Thyroid gland (tissue), 4 donors: ENCODE measurements at regions not wholly inside any gene's neighbourhood (a gene's known extent, or its start where the extent isn't known, plus 50 kb on each side); places are given as distances from the start of the nearest gene placed in this dataset.

ENCODE experiments used
- DNase-seq, 2 donors: peaks; one replicate each; pipeline ENCODE4 v3.0.0-alpha.2; 2019
- H3K27ac ChIP-seq, 3 donors: fragments of 200-600 bp; sonication (generic); 1 replicate in 2 of 3; 2 replicates in 1 of 3; pipeline ENCODE4 v1.5.1; 2016 to 2019; ENCODE audit warnings: mild to moderate bottlenecking in 1 of 3, moderate library complexity in 1 of 3
- H3K27me3 ChIP-seq: fragments of 200-600 bp; sonication (generic); one replicate; pipeline ENCODE4 v1.5.1; 2019
- H3K36me3 ChIP-seq, 2 donors: fragments of 200-600 bp; sonication (generic); one replicate each; pipeline ENCODE4 v1.5.1; 2016 to 2019
- H3K4me1 ChIP-seq, 2 donors: fragments of 200-600 bp; sonication (generic); one replicate each; pipeline ENCODE4 v1.5.1; 2017 to 2019
- H3K4me3 ChIP-seq, 3 donors: fragments of 200-600 bp; sonication (generic); replicated peaks in 1 of 3; 1 replicate in 2 of 3; 2 replicates in 1 of 3; pipeline ENCODE4 v1.5.1; 2016; ENCODE audit warnings: mild to moderate bottlenecking in 1 of 3
- H3K9me3 ChIP-seq: fragments of 200-600 bp; sonication (generic); one replicate; pipeline ENCODE4 v1.5.1; 2017
- POLR2A ChIP-seq, 2 donors: fragments of 450-650 bp; IDR thresholded peaks; one replicate each; pipeline ENCODE4 v1.6.1; 2017; ENCODE audit warnings: antibody characterized with exemption in 2 of 2, mild to moderate bottlenecking in 2 of 2, moderate library complexity in 1 of 2
- WGBS, 2 donors: methylation state at CpG; one replicate each; pipeline ENCODE4 v1.1.5; 2017; 5-methylcytosine and 5-hydroxymethylcytosine counted together
- intact Hi-C: fragments of 100-400 bp; cut with DNase I; formaldehyde crosslinking; loops from one replicate; pipeline ENCODE4 v1.15.1; 2023
- TF ChIP-seq, protein P1 (sequence below), 6 experiments: fragments of 200-600 bp in 3 of 6; fragments of 450-650 bp in 3 of 6; sonication (generic) in 3 of 6; IDR thresholded peaks; one replicate each; pipeline ENCODE4 v1.5.1; 2016 to 2019; ENCODE audit warnings: antibody characterized with exemption in 6 of 6, mild to moderate bottlenecking in 2 of 6, inconsistent platforms in 1 of 6, moderate library complexity in 1 of 6

- no peak overlapping the region for H3K27ac ChIP-seq
- no peaks in the 10 kb centered on the region for H3K4me1 ChIP-seq
- WGBS, 2 donors, result 72 to 74% methylated on average over 3 of the region's 3 CpGs
- no peaks in the 10 kb centered on the region for H3K27me3 ChIP-seq
- no peak for TF ChIP-seq POLR2A (IDR thresholded peaks at IDR 0.05)
- TF ChIP-seq, protein P1, sequence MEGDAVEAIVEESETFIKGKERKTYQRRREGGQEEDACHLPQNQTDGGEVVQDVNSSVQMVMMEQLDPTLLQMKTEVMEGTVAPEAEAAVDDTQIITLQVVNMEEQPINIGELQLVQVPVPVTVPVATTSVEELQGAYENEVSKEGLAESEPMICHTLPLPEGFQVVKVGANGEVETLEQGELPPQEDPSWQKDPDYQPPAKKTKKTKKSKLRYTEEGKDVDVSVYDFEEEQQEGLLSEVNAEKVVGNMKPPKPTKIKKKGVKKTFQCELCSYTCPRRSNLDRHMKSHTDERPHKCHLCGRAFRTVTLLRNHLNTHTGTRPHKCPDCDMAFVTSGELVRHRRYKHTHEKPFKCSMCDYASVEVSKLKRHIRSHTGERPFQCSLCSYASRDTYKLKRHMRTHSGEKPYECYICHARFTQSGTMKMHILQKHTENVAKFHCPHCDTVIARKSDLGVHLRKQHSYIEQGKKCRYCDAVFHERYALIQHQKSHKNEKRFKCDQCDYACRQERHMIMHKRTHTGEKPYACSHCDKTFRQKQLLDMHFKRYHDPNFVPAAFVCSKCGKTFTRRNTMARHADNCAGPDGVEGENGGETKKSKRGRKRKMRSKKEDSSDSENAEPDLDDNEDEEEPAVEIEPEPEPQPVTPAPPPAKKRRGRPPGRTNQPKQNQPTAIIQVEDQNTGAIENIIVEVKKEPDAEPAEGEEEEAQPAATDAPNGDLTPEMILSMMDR (IDR thresholded peaks at IDR 0.05), result no peak
- no peak for DNase-seq
- intact Hi-C loops, result no loop called here
- H3K36me3 ChIP-seq, result no peaks in the 10 kb centered on the region
- no peak overlapping the region for H3K4me3 ChIP-seq
- H3K9me3 ChIP-seq, result no peaks in the 10 kb centered on the region
Measured at GRCh38 chr2:102983786-102984185, 222.0 kb downstream of the TMEM182 start.

DNA sequence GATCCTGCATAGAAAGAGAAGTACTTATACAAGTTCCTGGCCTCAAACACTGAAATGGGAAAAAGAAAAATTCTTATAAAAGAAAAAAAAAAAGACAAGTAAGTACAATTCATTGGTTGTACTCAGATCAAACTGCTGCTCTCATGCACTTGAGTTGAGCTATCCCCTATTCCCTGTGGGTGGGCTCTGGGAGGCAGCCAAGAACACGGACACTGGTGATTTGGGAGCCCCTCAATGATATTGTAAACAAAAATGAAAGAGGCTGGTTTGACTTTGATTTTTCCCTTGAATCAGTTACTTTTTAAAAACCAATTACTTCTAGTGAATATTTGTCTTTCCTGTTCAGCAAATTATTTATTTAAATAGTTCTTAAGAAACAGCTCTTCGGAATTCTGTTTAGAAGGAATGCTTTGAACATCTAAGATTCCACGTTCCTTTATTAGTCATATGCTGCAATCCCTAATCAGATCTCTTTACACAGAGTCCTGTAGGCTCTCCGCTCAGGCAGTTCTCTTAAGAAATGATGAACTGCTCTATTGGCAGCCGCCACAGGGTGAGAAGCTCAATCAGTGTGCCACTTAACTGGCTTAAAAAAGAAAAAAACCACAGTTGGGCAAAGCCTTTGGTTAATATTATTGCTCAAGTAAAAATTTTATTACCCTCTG, 225.1 kb downstream of the TMEM182 start:
- Histone ChIP-seq H3K9me3 (no peaks in the 10 kb centered on the region), H3K36me3 (no peaks in the 10 kb centered on the region), H3K4me1 (no peaks in the 10 kb centered on the region), H3K27ac (no peak overlapping the region), H3K27me3 (no peaks in the 10 kb centered on the region), H3K4me3 (no peak overlapping the region)
- intact Hi-C loops, result no loop called here
- 61 to 71% methylated on average over 5 of the region's 5 CpGs for WGBS, 2 donors
- no peak for DNase-seq
- no peak for TF ChIP-seq POLR2A (IDR thresholded peaks at IDR 0.05)
- TF ChIP-seq, protein P1 (IDR thresholded peaks at IDR 0.05), result no peak

DNA sequence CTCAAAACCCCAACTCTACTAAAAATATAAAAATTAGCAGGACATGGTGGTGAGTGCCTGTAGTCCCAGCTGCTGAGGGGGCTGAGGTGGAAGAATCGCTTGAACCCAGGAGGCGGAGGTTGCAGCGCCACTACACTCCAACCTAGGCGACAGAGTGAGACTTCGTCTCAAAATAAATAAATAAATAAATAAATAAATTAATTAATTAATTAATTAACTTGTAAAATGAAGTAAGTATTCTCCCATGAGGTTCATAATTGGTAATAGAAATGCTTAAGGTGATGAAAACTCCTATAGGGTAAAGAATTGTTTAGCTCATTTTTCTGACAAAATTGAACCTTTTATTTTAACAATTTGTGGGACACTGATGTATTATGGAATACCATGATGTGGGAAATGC, 230.8 kb downstream of the TMEM182 start:
- H3K9me3 ChIP-seq, result no peaks in the 10 kb centered on the region
- no peaks in the 10 kb centered on the region for H3K27me3 ChIP-seq
- DNase-seq, result no peak
- TF ChIP-seq, protein P1 (IDR thresholded peaks at IDR 0.05), result no peak
- TF ChIP-seq POLR2A (IDR thresholded peaks at IDR 0.05), result no peak
- H3K27ac ChIP-seq, result no peak overlapping the region
- intact Hi-C loops, result no loop called here
- H3K36me3 ChIP-seq, result no peaks in the 10 kb centered on the region
- WGBS, 2 donors, result 98% methylated on average over 5 of the region's 5 CpGs
- H3K4me1 ChIP-seq, result no peaks in the 10 kb centered on the region
- H3K4me3 ChIP-seq, result no peak overlapping the region

DNA sequence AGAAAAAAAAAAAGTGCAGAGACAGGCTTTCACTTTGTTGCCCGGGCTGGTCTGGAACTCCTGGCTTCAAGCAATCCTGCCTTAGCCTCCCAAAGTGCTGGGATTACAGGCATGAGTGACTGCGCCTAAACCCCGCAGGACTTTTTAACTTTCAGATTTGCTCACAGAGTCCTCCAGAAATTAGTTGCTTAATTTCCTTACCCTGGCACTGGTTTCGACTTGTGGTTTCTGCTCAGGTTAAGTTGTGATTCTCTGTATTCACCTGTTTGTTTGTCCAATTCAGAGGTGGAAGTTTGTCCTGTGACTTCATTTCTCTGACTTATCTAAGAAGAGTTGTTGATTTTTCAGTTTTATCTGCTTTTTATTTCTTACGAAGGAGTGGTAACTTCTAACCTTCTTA, 238.1 kb downstream of the TMEM182 start:
- Histone ChIP-seq H3K27me3 (no peaks in the 10 kb centered on the region), H3K9me3 (no peaks in the 10 kb centered on the region), H3K4me1 (no peaks in the 10 kb centered on the region), H3K36me3 (no peaks in the 10 kb centered on the region), H3K27ac (no peak overlapping the region), H3K4me3 (no peak overlapping the region)
- 91 to 92% methylated on average over 5 of the region's 5 CpGs for WGBS, 2 donors
- intact Hi-C loops, result no loop called here
- TF ChIP-seq, protein P1 (IDR thresholded peaks at IDR 0.05), result no peak
- no peak for TF ChIP-seq POLR2A (IDR thresholded peaks at IDR 0.05)
- DNase-seq, result no peak

- intact Hi-C loops, result no loop called here
- no peaks in the 10 kb centered on the region for H3K27me3 ChIP-seq
- DNase-seq, result no peak
- no peak for TF ChIP-seq POLR2A (IDR thresholded peaks at IDR 0.05)
- TF ChIP-seq, protein P1 (IDR thresholded peaks at IDR 0.05), result no peak
- no peak overlapping the region for H3K27ac ChIP-seq
- no peak overlapping the region for H3K4me3 ChIP-seq
- H3K36me3 ChIP-seq, result no peaks in the 10 kb centered on the region
- H3K9me3 ChIP-seq, result no peaks in the 10 kb centered on the region
- H3K4me1 ChIP-seq, result no peaks in the 10 kb centered on the region
- WGBS, 2 donors, result 78 to 86% methylated on average over 4 of the region's 4 CpGs
Measured at GRCh38 chr2:103002954-103003353, 241.1 kb downstream of the TMEM182 start.
